GM10847 (cell line): ENCODE measurements at regions not wholly inside any gene's neighbourhood (a gene's known extent, or its start where the extent isn't known, plus 50 kb on each side); places are given as distances from the start of the nearest gene placed in this dataset.

ENCODE experiments used
- POLR2A ChIP-seq: IDR thresholded peaks from 2 replicates; pipeline ENCODE4 v1.6.1; 2011; ENCODE audit not compliant: insufficient read length; ENCODE audit errors: extremely low read depth

DNA sequence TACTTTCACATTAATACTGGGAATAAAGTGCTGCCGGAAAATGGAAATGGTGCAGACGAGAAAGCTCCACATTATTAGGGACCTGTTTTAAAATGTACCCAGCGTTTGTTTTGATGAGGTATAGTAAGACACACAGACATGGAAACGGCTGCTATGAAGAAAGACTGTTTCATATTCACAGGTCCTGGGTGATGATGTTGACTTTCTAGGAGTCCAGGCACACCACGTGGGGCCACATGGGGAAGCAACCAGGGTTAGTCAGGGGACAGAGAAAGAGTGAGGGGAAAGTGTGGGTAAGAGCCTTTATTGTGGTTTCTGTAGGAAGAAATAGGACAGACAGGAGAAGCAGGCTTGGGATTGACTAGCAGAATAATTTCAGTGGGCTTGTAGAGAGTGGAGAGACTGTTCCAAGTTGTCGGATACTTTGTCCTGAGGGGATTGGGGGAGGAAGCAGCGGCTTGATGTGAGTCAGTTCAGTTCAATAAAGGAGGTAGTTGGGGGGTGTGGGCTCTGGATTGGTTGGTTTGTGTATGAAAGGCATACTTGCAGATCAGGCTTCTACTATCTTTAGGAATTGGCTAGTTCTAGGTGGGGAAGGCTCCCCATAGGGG is 112.0 kb upstream of the MCHR2 start:
- no peak for TF ChIP-seq POLR2A

DNA sequence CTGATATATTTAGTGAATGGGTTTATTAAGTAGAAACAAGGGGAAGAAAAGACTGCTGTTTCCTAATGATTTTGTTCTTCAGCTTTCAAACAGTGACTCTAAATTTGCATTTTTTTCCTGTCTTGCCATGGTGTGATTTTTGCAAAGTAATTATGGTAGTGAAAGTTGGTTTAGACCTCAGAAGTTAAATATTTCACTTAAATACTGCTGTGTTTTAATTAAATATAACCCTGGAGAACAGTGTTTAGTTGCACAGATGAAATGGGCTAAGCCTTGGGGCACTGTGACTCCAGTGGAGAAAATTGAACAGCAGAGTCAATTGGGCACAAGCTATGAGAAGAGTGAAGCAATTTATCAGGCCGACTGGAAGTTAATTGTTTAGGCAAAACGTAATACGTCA is 111.1 kb upstream of the MCHR2 start:
- no peak for TF ChIP-seq POLR2A

DNA sequence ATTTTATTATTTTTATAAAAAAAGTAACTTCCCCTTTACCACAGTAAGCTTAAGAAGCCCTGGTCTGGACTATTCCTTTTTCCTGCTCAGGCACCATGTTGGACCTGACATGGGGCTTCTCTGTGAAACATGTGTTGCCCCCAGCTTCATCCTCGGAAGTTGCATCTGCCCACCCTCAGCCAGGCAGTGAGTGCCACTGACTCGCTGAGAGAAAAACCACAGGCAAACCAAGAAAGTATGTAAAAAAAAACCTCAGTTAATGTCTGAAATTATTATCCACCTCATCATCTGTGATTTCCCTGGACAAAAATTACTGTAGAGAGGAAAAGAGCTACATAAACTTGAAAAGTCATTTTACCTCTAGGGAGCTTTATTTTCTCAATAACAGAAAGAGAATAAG is 109.9 kb upstream of the MCHR2 start:
- no peak for TF ChIP-seq POLR2A

DNA sequence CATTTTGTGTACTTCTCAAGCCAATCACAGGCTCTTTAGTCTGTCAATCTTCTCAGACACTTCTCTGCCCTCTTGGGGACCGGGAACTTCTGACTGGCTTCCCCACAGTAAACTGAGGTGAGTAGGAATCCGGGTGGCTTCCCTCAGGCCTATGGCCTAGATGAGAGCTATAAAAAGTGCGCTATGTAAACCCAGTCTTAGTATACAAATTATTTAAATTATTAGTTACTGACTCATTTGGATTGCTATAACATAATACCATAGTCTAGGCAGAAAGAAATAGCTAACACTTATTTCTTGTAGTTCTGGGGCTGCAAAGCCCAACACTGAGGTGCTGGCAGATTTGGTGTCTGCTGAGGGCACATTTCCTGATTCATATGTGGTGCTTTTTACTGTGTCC is 109.2 kb upstream of the MCHR2 start:
- no peak for TF ChIP-seq POLR2A

DNA sequence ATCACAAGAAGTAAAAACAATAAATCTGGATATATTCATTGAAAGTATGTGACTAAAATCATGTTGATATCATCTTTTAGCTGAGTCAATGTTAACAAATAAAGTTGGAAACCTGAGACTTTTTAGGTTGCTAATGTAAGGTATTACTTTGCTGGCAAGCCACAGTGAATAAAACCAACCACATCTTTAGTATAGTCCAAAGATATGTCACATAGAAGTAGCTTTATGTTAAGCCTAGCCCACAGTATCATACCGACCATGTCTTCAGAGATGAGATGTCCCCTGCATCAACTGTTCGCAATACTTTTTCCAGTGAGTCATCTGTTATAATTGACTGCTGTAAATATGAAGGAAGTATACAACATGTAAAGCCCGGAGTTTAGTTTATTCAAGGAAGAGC is 107.6 kb upstream of the MCHR2 start:
- no peak for TF ChIP-seq POLR2A

DNA sequence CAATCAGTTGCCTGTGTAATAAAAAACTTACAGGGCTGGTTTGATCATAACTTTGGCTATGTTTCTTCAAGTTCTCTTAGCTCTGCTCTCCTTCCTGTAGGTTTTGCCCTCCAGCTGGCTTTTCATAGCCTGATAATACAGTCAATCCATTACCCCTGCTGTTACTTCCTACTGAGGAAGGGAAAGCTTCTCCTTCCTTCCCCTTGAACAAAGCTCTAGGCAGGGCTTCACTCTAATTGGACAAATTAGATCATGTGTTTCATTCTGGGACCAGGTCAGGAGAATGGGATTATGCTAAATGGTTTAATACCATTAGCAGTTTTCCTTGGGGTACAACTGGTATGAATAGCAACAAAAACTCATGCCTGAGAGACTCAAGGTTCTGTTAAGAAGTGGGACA is 106.8 kb upstream of the MCHR2 start:
- no peak for TF ChIP-seq POLR2A

DNA sequence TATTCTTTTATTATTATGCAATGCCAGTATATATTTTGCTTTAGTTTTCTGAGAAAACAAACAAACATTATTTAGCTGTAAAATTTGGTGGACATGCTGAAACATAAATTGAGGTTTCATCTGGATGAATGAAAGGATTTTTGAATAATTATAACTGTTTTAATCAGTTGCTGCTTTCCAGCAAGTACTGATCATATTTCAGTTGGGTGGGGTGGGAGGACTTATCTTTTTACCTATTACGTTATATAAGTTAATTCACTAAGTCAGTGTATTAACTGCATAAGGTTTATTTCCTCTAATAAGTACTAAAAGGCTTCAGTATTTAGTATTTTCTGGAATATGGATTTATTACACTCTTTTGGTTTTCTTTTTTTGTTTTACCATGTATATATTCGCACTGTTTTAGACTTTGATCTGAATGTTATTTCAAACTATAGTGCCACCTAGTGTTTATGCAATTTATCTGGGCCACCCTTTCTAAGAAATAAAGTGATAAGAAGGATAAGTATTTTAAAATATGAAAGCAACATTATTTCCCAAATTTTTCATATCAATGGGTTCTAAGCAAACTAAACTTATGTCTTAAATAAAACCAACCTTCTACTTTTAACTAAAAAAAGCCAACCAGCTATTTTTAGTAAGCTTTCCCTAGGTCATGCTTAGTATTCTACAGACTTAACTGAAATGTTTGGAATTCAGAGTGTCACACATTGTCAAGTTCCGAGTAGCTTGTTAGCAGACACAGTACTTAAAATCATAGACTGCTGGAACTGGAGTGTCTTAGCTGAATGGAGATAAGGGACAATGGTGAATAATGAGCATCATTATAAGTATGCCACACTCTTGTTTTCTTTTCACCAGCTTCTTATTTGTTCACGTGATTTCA is 105.4 kb upstream of the MCHR2 start:
- no peak for TF ChIP-seq POLR2A

DNA sequence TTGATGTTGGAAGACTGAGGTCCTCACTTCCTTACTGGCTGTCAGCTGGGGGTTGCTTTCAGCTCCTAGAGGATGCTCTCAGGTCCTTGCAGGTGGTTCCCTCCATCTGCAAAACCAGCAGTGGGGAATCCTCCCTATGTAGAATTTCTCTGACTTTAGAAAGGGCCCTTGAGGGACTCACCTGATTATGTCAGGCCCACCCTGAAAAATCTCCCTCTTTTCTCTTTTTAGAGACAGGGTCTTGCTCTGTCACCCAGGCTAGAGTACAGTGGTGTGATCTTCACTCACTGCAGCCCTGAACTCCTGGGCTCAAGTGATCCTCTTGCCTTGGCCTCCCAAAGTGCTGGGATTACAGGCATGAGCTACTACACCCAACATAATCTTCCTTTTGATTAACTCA is 102.9 kb upstream of the MCHR2 start:
- no peak for TF ChIP-seq POLR2A

DNA sequence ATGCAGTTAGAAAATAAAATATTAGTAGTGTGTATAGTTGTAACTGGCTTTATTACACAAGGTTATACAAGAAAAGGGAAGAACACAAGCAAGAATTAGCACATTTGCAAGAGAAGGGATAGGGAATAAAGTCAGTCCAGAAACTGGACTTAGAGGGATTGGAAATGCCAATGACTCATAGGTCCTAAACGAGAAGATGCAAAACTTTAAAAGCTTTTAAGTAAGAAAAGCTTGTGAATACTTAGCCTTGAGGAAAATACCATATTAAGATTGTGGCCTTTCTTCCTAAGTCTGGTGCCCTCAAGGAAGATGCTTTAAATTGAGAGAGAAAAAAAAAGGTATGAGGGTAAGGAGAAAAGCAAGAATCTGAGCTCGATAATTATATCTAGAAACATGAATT is 102.3 kb upstream of the MCHR2 start:
- no peak for TF ChIP-seq POLR2A

DNA sequence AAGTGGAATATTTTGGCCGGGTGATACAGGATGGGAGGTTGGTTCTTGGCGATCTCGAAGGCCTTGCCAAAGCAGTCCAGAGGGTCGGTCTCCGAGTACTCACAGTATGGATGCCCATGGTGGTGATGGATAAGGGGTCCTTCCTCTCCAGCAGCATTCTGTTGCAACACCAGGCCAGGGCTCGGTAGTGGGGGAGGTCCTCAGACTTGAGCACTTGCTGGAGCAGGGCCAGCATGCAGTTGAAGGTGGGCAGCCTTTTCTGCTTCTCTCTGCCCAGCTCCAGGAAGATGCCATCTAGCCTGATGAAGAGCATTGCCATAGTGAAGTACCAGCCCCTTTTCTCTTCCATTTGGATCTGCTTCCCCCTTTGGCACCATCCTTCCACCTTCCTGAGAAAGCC is 99.4 kb upstream of the MCHR2 start:
- no peak for TF ChIP-seq POLR2A

DNA sequence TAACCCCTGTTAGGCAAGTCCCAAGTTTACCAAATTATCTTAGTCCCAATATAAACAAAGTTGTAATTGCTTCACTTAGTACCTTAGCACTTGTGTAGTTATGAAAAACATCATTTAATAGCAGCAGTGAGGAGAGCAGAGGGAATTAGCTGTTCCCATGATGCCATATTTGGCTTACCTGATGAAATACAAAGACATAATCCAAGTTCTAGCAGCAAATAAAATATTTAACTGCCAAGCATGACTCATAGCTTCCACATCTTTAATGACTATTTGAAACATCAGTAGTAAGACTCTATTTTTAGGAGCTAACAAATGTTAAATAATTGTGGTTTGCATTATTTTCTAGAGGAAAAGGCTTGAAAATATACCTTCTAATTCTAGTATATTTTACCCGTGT is 94.0 kb upstream of the MCHR2 start:
- no peak for TF ChIP-seq POLR2A

DNA sequence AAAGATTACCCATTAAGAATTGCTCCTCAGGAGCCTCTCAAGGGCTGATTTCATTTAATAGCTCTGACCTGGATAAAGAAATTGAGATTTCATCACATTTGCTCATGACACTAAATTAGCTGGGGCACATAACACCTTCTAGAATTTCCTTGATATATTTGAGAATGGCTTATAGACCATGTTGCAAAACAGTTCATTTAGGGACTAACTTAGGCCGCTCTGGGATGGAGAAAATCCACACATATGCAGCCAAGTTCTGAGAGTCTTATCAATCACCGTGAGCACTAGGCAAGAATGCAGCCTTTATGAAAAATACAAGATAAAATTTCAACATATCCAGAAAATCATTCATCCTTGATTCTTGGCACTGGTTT is 91.0 kb upstream of the MCHR2 start:
- no peak for TF ChIP-seq POLR2A

DNA sequence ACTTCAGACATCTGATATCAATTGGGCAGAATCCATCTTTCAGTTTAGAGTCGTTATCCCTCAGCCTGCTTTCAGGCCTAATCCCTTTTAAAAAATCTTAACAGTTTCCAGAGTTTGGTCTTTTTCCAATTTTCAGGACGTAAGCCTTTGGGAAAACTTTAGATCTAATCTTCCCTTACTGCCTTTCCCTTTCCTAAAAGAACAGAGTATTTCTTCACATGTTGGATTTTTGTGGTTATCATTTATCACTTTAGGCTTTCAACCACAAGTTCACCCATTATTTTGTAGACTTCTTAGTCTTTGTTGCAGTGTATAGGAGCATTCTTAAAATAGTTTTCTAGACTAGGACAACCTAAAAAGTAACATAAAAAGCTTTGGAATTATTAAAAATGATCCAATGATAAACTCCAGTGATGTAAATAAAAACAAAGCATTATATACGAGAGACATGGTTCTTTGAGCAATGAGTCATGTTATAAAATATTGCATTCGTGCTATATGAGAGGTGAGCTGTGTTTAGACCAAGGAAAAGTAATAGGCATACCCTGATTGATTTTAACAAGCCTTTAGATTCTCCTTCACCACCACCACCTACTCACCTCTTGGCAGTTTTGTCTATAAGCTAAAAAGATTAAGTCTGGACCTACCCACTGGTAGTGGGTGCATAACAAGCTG is 90.4 kb upstream of the MCHR2 start:
- no peak for TF ChIP-seq POLR2A

DNA sequence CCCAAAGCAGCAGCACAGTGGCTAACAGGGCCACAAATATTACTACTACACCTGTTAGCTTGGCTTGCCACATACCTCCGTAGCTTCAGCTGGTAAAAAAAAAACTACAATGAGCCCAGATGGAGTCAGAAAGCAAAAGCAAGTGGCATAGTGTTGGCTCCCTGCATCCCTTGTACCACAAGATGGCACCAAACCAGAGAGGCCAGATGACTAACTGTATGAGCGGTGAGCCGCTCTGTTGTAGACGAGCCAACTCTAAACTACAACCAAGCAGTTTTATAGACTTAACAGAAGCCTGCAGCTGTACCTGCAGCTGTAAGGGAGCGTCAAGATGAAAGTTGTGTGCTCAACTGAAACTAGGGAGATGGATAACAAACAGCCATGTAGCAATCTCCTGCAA is 84.5 kb upstream of the MCHR2 start:
- TF ChIP-seq POLR2A = no peak

DNA sequence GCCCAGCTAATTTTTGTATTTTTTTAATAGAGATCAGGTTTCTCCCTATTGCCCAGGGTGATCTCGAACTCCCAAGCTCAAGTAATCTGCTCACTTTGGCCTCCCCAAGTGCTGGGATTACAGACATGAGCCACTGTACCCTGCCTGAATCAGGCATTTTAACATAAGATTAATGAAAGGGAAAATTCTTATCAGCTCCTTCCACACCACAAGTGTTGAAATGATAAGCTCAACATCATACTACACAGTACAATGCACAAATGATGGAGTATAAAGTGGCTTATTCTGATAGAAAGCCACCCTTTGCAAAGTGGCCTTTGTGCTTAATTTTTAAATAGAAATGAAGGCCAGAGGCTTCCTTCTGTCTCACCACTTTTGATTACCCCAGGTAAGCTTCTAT is 71.3 kb upstream of the MCHR2 start:
- no peak for TF ChIP-seq POLR2A

DNA sequence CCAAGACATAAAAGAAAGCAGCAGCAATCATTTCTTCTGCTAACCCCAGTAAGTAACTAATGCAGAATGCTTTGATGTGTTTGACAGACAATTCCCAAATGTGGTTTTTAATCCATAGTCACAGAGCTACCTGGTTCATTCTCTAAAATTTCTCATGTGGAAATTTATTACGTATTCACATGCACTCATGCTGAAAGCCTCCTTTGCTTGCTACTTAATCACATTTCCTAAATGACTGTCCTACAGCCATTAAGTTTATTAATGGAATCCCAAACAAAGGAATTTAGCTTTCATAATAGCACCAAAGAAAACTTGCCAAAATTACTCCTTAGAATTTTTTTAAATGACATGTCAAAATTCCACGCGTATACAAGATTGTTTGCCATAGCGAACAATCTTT is 68.6 kb upstream of the MCHR2 start:
- TF ChIP-seq POLR2A = no peak
